Fibroblast of villous mesenchyme (primary cell): ENCODE measurements at regions not wholly inside any gene's neighbourhood (a gene's known extent, or its start where the extent isn't known, plus 50 kb on each side); places are given as distances from the start of the nearest gene placed in this dataset.
A peak's percentile ranks its signal among the peaks of the same experiment; 100 is the strongest.
"Not testable (repeated sequence)": the region's sequence is repeated elsewhere in the genome, so short reads cannot be mapped to it uniquely, and the experiment has no call there.

Experiments used
- DNase-seq: peaks from one replicate; pipeline ENCODE4 v3.0.0-alpha.2; 2010; ENCODE audit warnings: low read depth
- H3K4me3 ChIP-seq: 2 replicates; pipeline ENCODE4 v1.5.1; 2011; ENCODE audit warnings: low read depth, mild to moderate bottlenecking, low read length
- TF ChIP-seq, protein P1 (sequence below): IDR thresholded peaks from 2 replicates; pipeline ENCODE4 v1.5.1; 2012; ENCODE audit warnings: low read depth, mild to moderate bottlenecking, low read length; ENCODE audit not compliant: insufficient read depth

DNA sequence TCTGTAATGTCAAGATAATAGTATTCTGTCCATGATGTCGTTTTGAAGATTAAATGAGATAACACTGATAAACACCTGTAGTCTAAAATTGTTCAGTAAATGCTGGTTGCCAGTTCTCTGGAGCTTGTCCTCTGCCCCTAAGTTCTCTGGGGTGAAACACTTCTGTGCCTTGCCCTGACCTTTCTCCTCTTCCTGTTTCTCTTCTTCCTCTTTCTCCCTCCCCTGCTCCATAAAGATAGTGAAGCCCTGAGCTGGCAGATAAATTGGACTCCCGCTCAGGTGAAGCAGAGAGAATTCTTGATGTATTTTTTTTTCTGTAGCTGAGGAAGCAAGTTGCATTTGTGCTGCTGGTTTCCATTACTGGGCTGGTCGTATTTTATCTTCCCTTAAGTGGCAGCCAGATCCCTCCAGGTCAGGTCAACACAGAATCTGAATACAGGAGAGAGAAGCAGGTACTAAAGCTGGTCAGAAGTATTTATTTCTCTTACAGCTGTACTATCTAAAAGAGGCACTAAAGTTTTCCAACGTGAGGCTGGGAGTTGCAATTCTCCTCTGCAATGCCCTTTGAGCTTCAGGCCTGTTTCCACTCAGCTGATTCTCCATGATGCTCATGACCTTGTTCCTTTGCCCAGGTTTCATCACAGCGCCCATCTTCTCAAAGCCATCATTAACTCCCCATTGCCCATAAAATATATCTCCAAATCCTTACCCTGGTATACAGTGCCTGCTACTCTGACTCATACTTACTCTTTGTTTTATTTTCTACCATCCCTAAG lies 319.3 kb upstream of the CFAP20DC start:
- DNase-seq, result no peak
- TF ChIP-seq, protein P1, sequence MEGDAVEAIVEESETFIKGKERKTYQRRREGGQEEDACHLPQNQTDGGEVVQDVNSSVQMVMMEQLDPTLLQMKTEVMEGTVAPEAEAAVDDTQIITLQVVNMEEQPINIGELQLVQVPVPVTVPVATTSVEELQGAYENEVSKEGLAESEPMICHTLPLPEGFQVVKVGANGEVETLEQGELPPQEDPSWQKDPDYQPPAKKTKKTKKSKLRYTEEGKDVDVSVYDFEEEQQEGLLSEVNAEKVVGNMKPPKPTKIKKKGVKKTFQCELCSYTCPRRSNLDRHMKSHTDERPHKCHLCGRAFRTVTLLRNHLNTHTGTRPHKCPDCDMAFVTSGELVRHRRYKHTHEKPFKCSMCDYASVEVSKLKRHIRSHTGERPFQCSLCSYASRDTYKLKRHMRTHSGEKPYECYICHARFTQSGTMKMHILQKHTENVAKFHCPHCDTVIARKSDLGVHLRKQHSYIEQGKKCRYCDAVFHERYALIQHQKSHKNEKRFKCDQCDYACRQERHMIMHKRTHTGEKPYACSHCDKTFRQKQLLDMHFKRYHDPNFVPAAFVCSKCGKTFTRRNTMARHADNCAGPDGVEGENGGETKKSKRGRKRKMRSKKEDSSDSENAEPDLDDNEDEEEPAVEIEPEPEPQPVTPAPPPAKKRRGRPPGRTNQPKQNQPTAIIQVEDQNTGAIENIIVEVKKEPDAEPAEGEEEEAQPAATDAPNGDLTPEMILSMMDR, result no peak
- H3K4me3 ChIP-seq, result no peak overlapping the region

DNA sequence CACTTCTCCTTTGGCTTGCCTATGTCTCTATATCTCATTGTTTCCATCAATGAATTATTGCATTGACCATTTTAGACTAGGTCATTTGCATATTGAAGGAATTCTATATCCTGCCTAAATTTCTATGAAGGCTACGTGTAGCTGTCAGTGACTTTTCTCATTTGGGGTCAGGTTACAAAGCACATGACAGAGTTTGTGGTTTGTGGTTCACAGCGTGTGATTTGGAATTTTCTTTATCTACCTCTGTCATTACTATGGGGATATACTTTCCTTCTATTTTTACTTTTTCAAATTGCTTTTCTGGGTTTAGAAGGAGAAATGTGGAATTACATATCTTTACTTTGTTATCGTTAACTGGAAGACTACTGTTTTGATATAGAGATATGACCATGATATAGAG lies 317.3 kb upstream of the CFAP20DC start:
- no peak for DNase-seq
- TF ChIP-seq, protein P1, result no peak
- H3K4me3 ChIP-seq, result no peak overlapping the region

DNA sequence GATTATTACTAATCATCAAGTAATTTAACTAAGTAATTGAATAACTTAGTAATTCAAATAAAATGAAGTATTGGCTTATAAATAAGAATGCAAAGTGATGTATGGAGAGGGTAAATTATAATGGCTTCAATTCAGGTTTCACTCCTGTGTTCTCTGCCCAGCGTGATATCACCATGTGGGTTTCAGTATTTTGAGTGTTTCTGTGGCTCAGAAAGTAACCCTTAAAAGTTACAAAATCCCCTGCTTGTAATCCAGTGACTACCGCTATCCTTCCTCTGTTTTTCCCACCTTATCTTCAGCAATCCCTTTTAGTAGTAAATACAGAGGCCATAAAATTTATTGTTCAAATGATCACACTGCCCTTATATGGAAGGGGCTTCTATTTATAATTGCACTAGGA lies 316.4 kb upstream of the CFAP20DC start:
- no peak for DNase-seq
- H3K4me3 ChIP-seq, result no peak overlapping the region
- TF ChIP-seq, protein P1, result no peak

DNA sequence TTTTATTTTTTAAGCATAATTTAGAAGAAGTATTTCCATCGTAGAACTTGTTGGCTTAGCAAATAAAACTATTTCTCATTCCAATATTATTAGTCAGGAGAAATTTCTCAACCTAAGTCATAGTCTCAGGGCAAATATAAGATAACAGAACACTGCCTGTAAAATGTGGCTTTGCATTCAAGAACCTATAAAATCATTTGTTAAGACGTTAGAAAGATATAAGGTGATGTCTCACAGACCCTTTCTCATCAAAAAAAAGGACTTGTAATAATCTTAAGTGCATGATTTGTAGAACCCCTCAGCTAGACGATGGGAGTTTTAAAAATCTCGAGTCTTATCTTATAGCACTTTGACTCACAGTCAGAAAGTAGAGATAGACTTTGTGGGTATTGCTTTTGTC lies 314.7 kb upstream of the CFAP20DC start:
- TF ChIP-seq, protein P1, result no peak
- H3K4me3 ChIP-seq, result no peak overlapping the region
- DNase-seq, result peak; percentile 71

DNA sequence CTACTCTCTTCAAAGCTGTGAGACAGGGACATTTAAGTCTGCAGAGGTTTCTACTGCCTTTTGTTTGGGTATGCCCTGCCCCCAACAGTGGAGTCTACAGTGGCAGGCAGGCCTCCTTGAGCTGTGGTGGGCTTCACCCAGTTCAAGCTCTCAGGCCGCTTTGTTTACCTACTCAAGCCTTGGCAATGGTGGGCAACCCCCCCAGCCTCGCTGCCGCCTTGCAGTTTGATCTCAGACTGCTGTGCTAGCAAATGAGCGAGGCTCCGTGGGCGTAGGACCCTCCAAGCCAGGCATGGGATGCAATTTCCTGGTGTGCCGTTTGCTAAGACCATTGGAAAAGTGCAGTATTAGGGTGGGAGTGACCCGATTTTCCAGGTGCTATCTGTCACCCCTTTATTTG lies 310.5 kb upstream of the CFAP20DC start:
- H3K4me3 ChIP-seq, DNase-seq: not testable (repeated sequence)

DNA sequence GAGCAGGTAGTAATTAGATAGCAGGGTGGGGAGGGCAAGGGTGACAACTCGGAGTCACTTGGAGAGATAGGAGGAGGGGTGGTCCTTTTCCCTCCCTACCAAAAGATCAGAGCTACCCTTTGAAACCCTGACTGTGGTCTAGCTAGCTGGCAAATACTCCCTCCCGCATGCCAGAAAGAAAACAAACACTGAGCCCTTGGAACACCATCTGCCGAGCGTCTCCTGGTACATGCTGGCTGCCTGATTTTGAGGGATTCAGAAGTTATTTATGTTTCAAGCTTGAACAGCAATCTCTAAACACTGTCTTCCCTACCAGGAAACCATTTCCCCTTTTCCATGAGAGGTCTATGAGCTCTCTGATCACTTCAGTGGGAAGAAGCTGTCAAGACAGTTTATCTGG lies 291.6 kb upstream of the CFAP20DC start:
- TF ChIP-seq, protein P1, result no peak
- DNase-seq, result no peak
- H3K4me3 ChIP-seq, result no peak overlapping the region

DNA sequence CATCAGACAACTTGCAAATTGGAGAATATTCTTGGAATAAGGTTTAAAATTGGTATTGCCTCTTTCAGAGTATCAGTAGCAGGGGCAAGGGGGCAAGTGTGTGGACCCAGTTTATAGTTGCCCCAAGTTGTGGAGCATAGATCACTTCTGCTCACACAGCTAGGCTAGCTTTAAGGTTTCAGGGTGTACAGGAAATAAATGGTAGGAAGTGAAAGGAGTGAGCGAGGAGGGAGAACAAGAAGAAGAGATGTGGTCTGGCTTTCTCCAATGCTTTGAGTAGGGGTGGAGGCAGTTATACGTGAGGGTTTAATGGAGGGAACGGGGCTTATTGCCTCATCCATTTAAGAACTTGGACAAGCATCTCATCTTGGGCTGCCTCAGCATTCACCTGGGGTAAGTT lies 290.0 kb upstream of the CFAP20DC start:
- no peak overlapping the region for H3K4me3 ChIP-seq
- TF ChIP-seq, protein P1, result no peak
- no peak for DNase-seq
